Stomach (tissue), 8 donors: ENCODE measurements at regions not wholly inside any gene's neighbourhood (a gene's known extent, or its start where the extent isn't known, plus 50 kb on each side); places are given as distances from the start of the nearest gene placed in this dataset.

Source experiments
- DNase-seq, 2 donors: peaks; one replicate each; pipeline versions ENCODE4 v3.0.0 to v3.0.0-alpha.2; 2013 to 2019
- H3K27ac ChIP-seq, 5 donors: fragments of 200-600 bp in 4 of 5; sonication (generic) in 4 of 5; one replicate each; pipeline ENCODE4 v1.5.1; 2013 to 2019; ENCODE audit warnings: mild to moderate bottlenecking in 1 of 5, moderate library complexity in 1 of 5
- H3K27me3 ChIP-seq, 3 donors: fragments of 200-600 bp; sonication (generic); one replicate each; pipeline ENCODE4 v1.5.1; 2017 to 2019; ENCODE audit warnings: mixed run types in 1 of 3
- H3K36me3 ChIP-seq, 4 donors: fragments of 200-600 bp; sonication (generic); 1 replicate in 3 of 4; 2 replicates in 1 of 4; pipeline ENCODE4 v1.5.1; 2016 to 2019
- H3K4me1 ChIP-seq, 4 donors: fragments of 200-600 bp; sonication (generic); one replicate each; pipeline ENCODE4 v1.5.1; 2016 to 2019
- H3K4me3 ChIP-seq, 4 donors: fragments of 200-600 bp; sonication (generic) in 3 of 4; one replicate each; pipeline ENCODE4 v1.5.1; 2016 to 2019; ENCODE audit warnings: mild to moderate bottlenecking in 1 of 4
- H3K9me3 ChIP-seq, 4 donors: fragments of 200-600 bp; sonication (generic); one replicate each; pipeline ENCODE4 v1.5.1; 2016 to 2019
- CTCF ChIP-seq, 7 experiments: fragments of 450-650 bp in 4 of 7; fragments of 200-600 bp in 3 of 7; sonication (generic) in 3 of 7; IDR thresholded peaks; one replicate each; pipeline ENCODE4 v1.5.1; 2016 to 2019; ENCODE audit warnings: antibody characterized with exemption in 7 of 7, control low read depth in 2 of 7, mild to moderate bottlenecking in 1 of 7
- EP300 ChIP-seq: sonication (generic); formaldehyde crosslinking; IDR thresholded peaks from one replicate; pipeline ENCODE4 v1.6.1; 2017; ENCODE audit warnings: antibody characterized with exemption
- POLR2A ChIP-seq, 4 donors: fragments of 450-650 bp; IDR thresholded peaks; one replicate each; pipeline ENCODE4 v1.6.1; 2016; ENCODE audit warnings: antibody characterized with exemption in 4 of 4, control low read depth in 2 of 4, mild to moderate bottlenecking in 1 of 4, moderate library complexity in 1 of 4
- POLR2AphosphoS5 ChIP-seq, 3 donors: sonication (generic); formaldehyde crosslinking; IDR thresholded peaks; one replicate each; pipeline ENCODE4 v1.6.1; 2016; ENCODE audit warnings: antibody characterized with exemption in 3 of 3
- WGBS, 5 donors: extraction: QIAGEN DNeasy Blood & Tissue Kit in 3 of 5; methylation state at CpG; one replicate each; pipeline versions ENCODE4 v1.1.5 to v1.1.7; 2013 to 2018; 5-methylcytosine and 5-hydroxymethylcytosine counted together
- intact Hi-C: fragments of 100-400 bp; cut with DNase I; formaldehyde crosslinking; loops from one replicate; pipeline ENCODE4 v1.15.1; 2023; ENCODE audit warnings: low total_unique reads
- donor health status: healthy with polysubstance abuse.
- donor health status: Bipolar disorder and iron deficiency.
- donor health status: healthy.

GRCh38 chr6:100274147-100274546, 190.6 kb downstream of the SIM1 start:
- intact Hi-C loops, result no loop called here

GRCh38 chr6:100271625-100272024, 193.1 kb downstream of the SIM1 start:
- DNase-seq, result no peak
- Histone ChIP-seq H3K27me3 (no peaks in the 10 kb centered on the region), H3K27ac (no peak overlapping the region), H3K9me3 (no peaks in the 10 kb centered on the region), H3K36me3 (no peaks in the 10 kb centered on the region), H3K4me1 (no peaks in the 10 kb centered on the region), H3K4me3 (no peak overlapping the region)
- intact Hi-C loops, result no loop called here
- no peak for TF ChIP-seq POLR2A (IDR thresholded peaks at IDR 0.05)
- no peak for TF ChIP-seq POLR2AphosphoS5 (IDR thresholded peaks at IDR 0.05)
- TF ChIP-seq CTCF (IDR thresholded peaks at IDR 0.05), result no peak
- TF ChIP-seq EP300, result no peak
- 82 to 96% (median 93%) methylated on average over 2 of the region's 2 CpGs for WGBS, 5 donors

More at GRCh38 chr6:100274147-100274546, 190.6 kb downstream of the SIM1 start:
- Histone ChIP-seq H3K27ac (no peak overlapping the region), H3K36me3 (no peaks in the 10 kb centered on the region), H3K4me3 (no peak overlapping the region), H3K4me1 (no peaks in the 10 kb centered on the region), H3K9me3 (no peaks in the 10 kb centered on the region), H3K27me3 (no peaks in the 10 kb centered on the region)
- 88 to 96% (median 95%) methylated on average over 1 of the region's 1 CpG for WGBS, 5 donors
- no peak for DNase-seq
- TF ChIP-seq POLR2A (IDR thresholded peaks at IDR 0.05), result no peak
- TF ChIP-seq POLR2AphosphoS5 (IDR thresholded peaks at IDR 0.05), result no peak
- TF ChIP-seq EP300, result no peak
- TF ChIP-seq CTCF (IDR thresholded peaks at IDR 0.05), result no peak

- no peak overlapping the region for H3K4me3 ChIP-seq
- H3K9me3 ChIP-seq, result no peaks in the 10 kb centered on the region
- TF ChIP-seq EP300, result no peak
- TF ChIP-seq POLR2A (IDR thresholded peaks at IDR 0.05), result no peak
- TF ChIP-seq CTCF (IDR thresholded peaks at IDR 0.05), result no peak
- no peak for TF ChIP-seq POLR2AphosphoS5 (IDR thresholded peaks at IDR 0.05)
- intact Hi-C loops, result no loop called here
- no peaks in the 10 kb centered on the region for H3K36me3 ChIP-seq
- H3K4me1 ChIP-seq, result no peaks in the 10 kb centered on the region
- H3K27me3 ChIP-seq, result no peaks in the 10 kb centered on the region
- no peak overlapping the region for H3K27ac ChIP-seq
- WGBS, 5 donors, result 87 to 95% (median 91%) methylated on average over 5 of the region's 5 CpGs
- no peak for DNase-seq
Measured at GRCh38 chr6:100271202-100271601, 193.5 kb downstream of the SIM1 start.

- no peak for TF ChIP-seq CTCF (IDR thresholded peaks at IDR 0.05)
- TF ChIP-seq POLR2A (IDR thresholded peaks at IDR 0.05), result no peak
- no peak for TF ChIP-seq EP300
- WGBS, 5 donors, result 28 to 51% (median 42%) methylated on average over 2 of the region's 2 CpGs
- Histone ChIP-seq H3K9me3 (no peaks in the 10 kb centered on the region), H3K27ac (no peak overlapping the region), H3K27me3 (no peaks in the 10 kb centered on the region), H3K4me1 (no peaks in the 10 kb centered on the region), H3K4me3 (no peak overlapping the region), H3K36me3 (no peaks in the 10 kb centered on the region)
- DNase-seq, result no peak
- intact Hi-C loops, result no loop called here
Measured at GRCh38 chr6:100269189-100269588, 195.5 kb downstream of the SIM1 start.

GRCh38 chr6:100268326-100268725, 196.4 kb downstream of the SIM1 start:
- Histone ChIP-seq H3K4me3 (no peak overlapping the region), H3K27ac (no peak overlapping the region), H3K9me3 (no peaks in the 10 kb centered on the region), H3K27me3 (no peaks in the 10 kb centered on the region), H3K36me3 (no peaks in the 10 kb centered on the region), H3K4me1 (no peaks in the 10 kb centered on the region)
- TF ChIP-seq CTCF (IDR thresholded peaks at IDR 0.05) (no peak), POLR2A (IDR thresholded peaks at IDR 0.05) (no peak), EP300 (no peak), POLR2AphosphoS5 (IDR thresholded peaks at IDR 0.05) (no peak)
- no peak for DNase-seq
- 88 to 93% (median 91%) methylated on average over 4 of the region's 4 CpGs for WGBS, 5 donors
- intact Hi-C loops, result no loop called here
